GM12892 (cell line): ENCODE measurements at regions not wholly inside any gene's neighbourhood (a gene's known extent, or its start where the extent isn't known, plus 50 kb on each side); places are given as distances from the start of the nearest gene placed in this dataset.

Experiments
- POLR2A ChIP-seq: IDR thresholded peaks from 2 replicates; pipeline ENCODE4 v1.6.1; 2011; ENCODE audit warnings: low read depth, low read length, control low read depth
- POLR2AphosphoS5 ChIP-seq: IDR thresholded peaks from 2 replicates; pipeline ENCODE4 v1.6.1; 2011; ENCODE audit warnings: low read depth, low read length, control low read depth
- TAF1 ChIP-seq: IDR thresholded peaks from 2 replicates; pipeline ENCODE4 v1.6.1; 2011; ENCODE audit warnings: low read depth, mild to moderate bottlenecking, control low read depth, low read length, borderline replicate concordance

DNA sequence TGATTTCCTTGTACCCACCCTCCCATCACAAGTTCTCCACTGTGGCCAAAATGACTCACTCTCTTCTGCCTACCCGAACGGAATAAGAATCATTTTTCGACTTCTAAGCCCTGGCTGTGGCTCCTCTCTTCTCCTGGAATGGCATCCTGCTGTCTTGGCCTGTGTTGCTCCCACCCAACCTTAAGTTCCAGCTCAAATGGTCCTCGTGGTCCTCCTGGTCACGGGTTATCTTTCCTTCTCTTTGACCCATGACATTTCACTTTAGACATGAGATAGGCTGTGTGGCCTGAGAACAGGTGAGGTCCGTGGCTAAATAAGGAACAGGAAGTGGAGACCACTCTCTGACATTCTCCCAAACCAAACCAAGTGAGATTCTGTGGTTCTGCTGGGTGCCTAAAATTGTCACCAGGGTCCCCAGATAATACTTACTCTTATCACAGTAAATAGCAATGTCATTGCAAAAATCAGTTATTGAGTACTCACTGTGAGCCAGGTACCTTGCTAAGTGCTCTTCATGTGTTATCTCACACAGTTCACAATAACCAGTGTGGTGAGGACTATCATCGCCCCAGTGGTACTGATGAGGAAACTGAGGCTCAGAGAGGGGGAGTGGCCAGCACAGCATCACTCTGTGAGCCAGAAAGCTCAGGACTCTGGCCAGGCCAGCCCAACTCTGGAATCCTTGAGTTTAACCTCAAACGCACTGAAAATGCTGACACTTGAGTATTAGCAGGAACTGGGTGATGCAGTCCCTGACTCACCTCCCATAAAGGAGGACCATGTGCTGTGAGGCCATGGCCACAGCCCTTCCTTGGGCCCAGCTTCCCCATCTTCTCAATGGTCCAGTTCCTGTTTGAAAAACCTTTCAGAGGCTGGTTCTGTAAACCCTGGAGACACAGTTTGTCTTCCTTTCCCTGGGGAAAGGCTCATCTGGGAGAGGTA, 74.8 kb upstream of the SIRPA start:
- TF ChIP-seq POLR2A: no peak
- no peak for TF ChIP-seq POLR2AphosphoS5
- TF ChIP-seq TAF1: no peak
